Common myeloid progenitor, CD34-positive (primary cell): ENCODE measurements at regions not wholly inside any gene's neighbourhood (a gene's known extent, or its start where the extent isn't known, plus 50 kb on each side); places are given as distances from the start of the nearest gene placed in this dataset.

ENCODE experiments used
- CTCF ChIA-PET: fragments of 350-600 bp; sonication (Branson Sonifier 250); formaldehyde crosslinking; loops from one replicate; lab custom pipeline; 2021; ENCODE audit warnings: antibody characterized with exemption; lab: Charles Lee
- POLR2A ChIA-PET: fragments of 350-600 bp; sonication (Branson Sonifier 250); formaldehyde crosslinking; loops from one replicate; lab custom pipeline; 2021; ENCODE audit warnings: antibody characterized with exemption; lab: Charles Lee
- DNase-seq, 3 donors: peaks; one replicate each; pipeline versions ENCODE4 v3.0.0 to v3.0.0-alpha.2; 2013
- H3K27ac ChIP-seq, 2 experiments: 1 replicate in 1 of 2; 2 replicates in 1 of 2; pipeline ENCODE4 v1.7.0; 2013; ENCODE audit warnings: inconsistent platforms in 2 of 2, low read length in 2 of 2, mild to moderate bottlenecking in 2 of 2, low read depth in 1 of 2, moderate library complexity in 1 of 2; ENCODE audit not compliant: severe bottlenecking in 2 of 2, insufficient read depth in 1 of 2, poor library complexity in 1 of 2
- H3K27me3 ChIP-seq, 5 experiments: replicated peaks in 2 of 5; 1 replicate in 3 of 5; 2 replicates in 2 of 5; pipeline versions ENCODE4 v1.6.1 to v1.7.0; 2013; ENCODE audit warnings: low read length in 4 of 5, mild to moderate bottlenecking in 2 of 5, moderate library complexity in 2 of 5, inconsistent platforms in 1 of 5; ENCODE audit not compliant: insufficient read depth in 5 of 5, control insufficient read depth in 4 of 5
- H3K36me3 ChIP-seq, 4 experiments: 1 replicate in 2 of 4; 2 replicates in 2 of 4; pipeline versions ENCODE4 v1.6.1 to v1.7.0; 2013; ENCODE audit warnings: low read length in 3 of 4, control low read depth in 1 of 4, mild to moderate bottlenecking in 1 of 4; ENCODE audit not compliant: control insufficient read depth in 4 of 4, insufficient read depth in 4 of 4
- H3K4me1 ChIP-seq, 4 experiments: 1 replicate in 3 of 4; 2 replicates in 1 of 4; pipeline versions ENCODE4 v1.6.1 to v1.7.1; 2013; ENCODE audit warnings: low read length in 3 of 4, mild to moderate bottlenecking in 3 of 4, control low read depth in 1 of 4, inconsistent platforms in 1 of 4, moderate library complexity in 1 of 4; ENCODE audit not compliant: control insufficient read depth in 4 of 4, insufficient read depth in 4 of 4; ENCODE audit errors: control extremely low read depth in 1 of 4
- H3K4me3 ChIP-seq, 7 experiments: 1 replicate in 4 of 7; 2 replicates in 3 of 7; pipeline versions ENCODE4 v1.5.1 to v1.7.0; 2013; ENCODE audit warnings: mild to moderate bottlenecking in 7 of 7, low read length in 6 of 7, moderate library complexity in 6 of 7, inconsistent platforms in 2 of 7, low read depth in 2 of 7, control low read depth in 1 of 7; ENCODE audit not compliant: insufficient read depth in 4 of 7, control insufficient read depth in 1 of 7; ENCODE audit errors: extremely low read depth in 1 of 7
- H3K9me3 ChIP-seq, 5 experiments: 1 replicate in 4 of 5; 2 replicates in 1 of 5; pipeline versions ENCODE4 v1.6.1 to v1.7.1; 2013; ENCODE audit warnings: low read length in 4 of 5, mild to moderate bottlenecking in 2 of 5, inconsistent platforms in 1 of 5, low read depth in 1 of 5, moderate library complexity in 1 of 5; ENCODE audit not compliant: control insufficient read depth in 4 of 5, insufficient read depth in 2 of 5; ENCODE audit errors: control extremely low read depth in 1 of 5
- WGBS: methylation state at CpG from one replicate; pipeline ENCODE4 v1.1.5; 2013; ENCODE audit not compliant: insufficient coverage; 5-methylcytosine and 5-hydroxymethylcytosine counted together

DNA sequence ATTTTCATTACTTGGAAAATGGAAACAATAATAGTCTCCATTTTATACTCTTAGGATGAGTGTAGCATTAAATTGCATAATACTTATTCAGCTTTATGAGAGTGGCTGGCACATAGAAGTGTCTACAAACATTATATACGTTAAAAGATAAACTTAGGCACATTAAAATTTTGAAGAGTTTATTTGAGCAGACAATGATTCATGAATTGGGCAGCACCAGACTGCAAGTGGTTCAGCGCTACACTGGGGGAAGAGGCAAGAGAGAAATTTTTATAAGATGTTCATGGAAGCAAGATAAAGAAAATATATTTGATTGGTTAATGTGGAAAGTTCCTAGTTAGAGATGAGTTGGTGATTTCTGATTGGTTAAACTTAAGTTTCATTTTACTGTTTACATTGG is 243.7 kb downstream of the RASEF start:
- Histone ChIP-seq H3K4me1 (peaks cover 0 to 4% (median 0%) of the 10 kb centered on the region in 4 experiments), H3K27me3 (no peaks in the 10 kb centered on the region), H3K4me3 (no peak overlapping the region), H3K9me3 (peaks cover 0 to 8% (median 0%) of the 10 kb centered on the region in 5 experiments), H3K27ac (no peak overlapping the region), H3K36me3 (no peaks in the 10 kb centered on the region)
- DNase-seq: no peak
- WGBS: 91% methylated on average over 1 of the region's 2 CpGs
- CTCF ChIA-PET: interaction anchor here (0.6 kb wide), 1 partner anchor 13 kb away, joined by 3 read pairs; no protein-coding TSS in a partner anchor
- POLR2A ChIA-PET: no interaction called here

DNA sequence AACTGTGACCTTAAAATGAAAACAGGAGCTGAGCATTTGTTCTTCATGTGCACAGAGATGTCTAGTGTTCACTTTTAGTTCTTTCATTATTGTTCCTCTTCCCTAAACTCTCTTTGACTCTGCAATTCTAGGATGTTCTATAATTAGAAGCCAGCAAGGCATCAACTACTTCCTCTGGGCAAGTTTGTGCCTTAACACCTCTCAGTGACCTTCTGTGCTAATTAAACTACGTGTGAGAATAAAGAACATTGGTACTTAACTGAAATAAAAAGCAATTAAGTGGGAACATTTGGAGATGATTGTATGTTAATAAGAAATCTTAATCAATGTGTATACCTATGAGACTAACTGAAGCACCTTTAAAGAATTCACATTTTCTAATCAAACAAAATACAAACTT is 242.8 kb downstream of the RASEF start:
- Histone ChIP-seq H3K36me3 (no peaks in the 10 kb centered on the region), H3K9me3 (peaks cover 0 to 8% (median 0%) of the 10 kb centered on the region in 5 experiments), H3K4me3 (no peak overlapping the region), H3K27ac (no peak overlapping the region), H3K4me1 (peaks cover 0 to 4% (median 0%) of the 10 kb centered on the region in 4 experiments), H3K27me3 (no peaks in the 10 kb centered on the region)
- ChIA-PET POLR2A (no interaction called here), CTCF (no interaction called here)
- no CpG with 5 or more reads among the region's 1 CpG for WGBS
- peak in 1 of 3 donors; percentile 1 for DNase-seq

DNA sequence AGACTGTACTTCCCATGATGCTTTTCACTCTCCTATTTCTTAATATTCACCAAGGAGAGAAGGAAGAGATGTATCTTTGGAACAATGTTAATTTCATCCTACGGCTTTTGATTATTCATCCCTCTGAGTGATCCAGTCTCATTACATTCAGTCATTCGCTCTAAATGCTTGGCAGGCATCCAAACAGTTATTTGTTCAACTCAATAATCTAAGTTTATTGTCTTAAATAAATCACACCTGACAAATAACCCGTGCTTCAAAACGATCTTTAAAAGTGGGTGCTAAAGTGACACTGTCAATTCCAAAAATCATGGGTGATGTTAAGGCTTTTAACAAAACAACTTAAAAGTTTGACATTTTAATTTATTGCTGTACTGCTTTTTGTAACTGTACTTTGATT is 233.1 kb downstream of the RASEF start:
- no peak overlapping the region for H3K4me3 ChIP-seq
- no peaks in the 10 kb centered on the region for H3K4me1 ChIP-seq
- H3K27ac ChIP-seq: no peak overlapping the region
- ChIA-PET POLR2A (no interaction called here), CTCF (interaction anchor here (1.5 kb wide), 1 partner anchor 9 kb away, joined by 4 read pairs; no protein-coding TSS in a partner anchor)
- no CpG with 5 or more reads among the region's 4 CpGs for WGBS
- peaks cover 0 to 4% (median 0%) of the 10 kb centered on the region in 5 experiments for H3K9me3 ChIP-seq
- H3K27me3 ChIP-seq: no peaks in the 10 kb centered on the region
- DNase-seq: no peak
- H3K36me3 ChIP-seq: no peaks in the 10 kb centered on the region

DNA sequence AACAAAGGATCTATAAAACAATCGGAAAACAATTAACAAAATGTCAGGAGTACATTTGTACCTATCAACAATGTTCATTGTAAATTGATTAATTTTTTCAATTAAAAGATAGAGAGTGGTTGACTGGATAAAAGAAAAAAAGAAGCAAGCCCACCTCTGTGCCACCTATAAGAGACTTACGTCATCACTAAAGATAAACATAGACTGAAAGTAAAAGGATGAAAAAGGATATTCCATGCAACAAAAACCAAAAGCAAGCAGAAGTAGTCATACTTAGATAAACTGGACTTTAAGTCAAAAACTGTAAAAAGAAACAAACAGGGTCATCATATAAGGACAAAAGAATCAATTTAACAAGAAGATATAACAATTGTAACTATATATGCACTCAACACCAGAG is 197.4 kb downstream of the RASEF start:
- no peaks in the 10 kb centered on the region for H3K27me3 ChIP-seq
- ChIA-PET CTCF (interaction anchor here (1.2 kb wide), 1 partner anchor 11 kb away, joined by 5 read pairs; no protein-coding TSS in a partner anchor), POLR2A (no interaction called here)
- no CpG with 5 or more reads among the region's 2 CpGs for WGBS
- H3K27ac ChIP-seq: no peak overlapping the region
- no peak for DNase-seq
- no peaks in the 10 kb centered on the region for H3K4me1 ChIP-seq
- peaks cover 0 to 2% (median 0%) of the 10 kb centered on the region in 5 experiments for H3K9me3 ChIP-seq
- H3K4me3 ChIP-seq: no peak overlapping the region
- no peaks in the 10 kb centered on the region for H3K36me3 ChIP-seq

DNA sequence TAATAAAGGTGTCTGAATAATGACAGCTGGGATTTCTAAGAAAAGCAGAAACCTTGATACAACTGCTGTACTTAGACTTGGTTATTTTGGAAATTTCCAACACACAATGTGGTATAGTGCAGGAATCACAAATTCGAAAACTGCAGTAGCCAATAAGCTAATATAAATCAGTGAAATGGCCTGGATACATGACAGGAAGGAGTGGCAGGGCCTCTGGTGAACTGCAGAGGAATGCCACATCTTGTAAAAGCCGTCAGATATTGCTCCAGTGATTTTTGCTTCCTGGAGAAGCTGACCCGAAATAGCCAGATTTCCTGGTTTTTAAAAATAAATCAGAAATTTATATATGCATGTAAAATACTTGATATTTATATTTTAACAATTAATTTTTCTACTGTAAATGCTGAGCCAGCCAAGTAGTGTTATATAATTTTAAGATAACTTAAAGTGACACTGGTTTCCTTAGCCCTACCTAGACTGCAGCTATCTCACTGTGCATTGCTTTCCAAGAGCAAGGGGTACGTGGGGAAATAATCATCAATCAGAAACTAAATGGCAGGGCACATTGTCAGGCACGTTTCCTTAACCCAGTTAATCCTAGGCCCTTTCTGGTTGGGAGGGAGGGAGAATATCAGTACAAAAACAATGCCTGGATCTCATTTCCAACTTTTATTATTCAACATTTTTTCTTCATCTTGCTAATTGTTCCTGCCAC is 182.4 kb downstream of the RASEF start:
- 50% methylated on average over 1 of the region's 5 CpGs for WGBS
- no peak overlapping the region for H3K27ac ChIP-seq
- POLR2A ChIA-PET: no interaction called here
- no peak overlapping the region for H3K4me3 ChIP-seq
- H3K9me3 ChIP-seq: no peaks in the 10 kb centered on the region
- no peak for DNase-seq
- no peaks in the 10 kb centered on the region for H3K36me3 ChIP-seq
- CTCF ChIA-PET: no interaction called here
- H3K27me3 ChIP-seq: no peaks in the 10 kb centered on the region
- peaks cover 0 to 5% (median 0%) of the 10 kb centered on the region in 4 experiments for H3K4me1 ChIP-seq

DNA sequence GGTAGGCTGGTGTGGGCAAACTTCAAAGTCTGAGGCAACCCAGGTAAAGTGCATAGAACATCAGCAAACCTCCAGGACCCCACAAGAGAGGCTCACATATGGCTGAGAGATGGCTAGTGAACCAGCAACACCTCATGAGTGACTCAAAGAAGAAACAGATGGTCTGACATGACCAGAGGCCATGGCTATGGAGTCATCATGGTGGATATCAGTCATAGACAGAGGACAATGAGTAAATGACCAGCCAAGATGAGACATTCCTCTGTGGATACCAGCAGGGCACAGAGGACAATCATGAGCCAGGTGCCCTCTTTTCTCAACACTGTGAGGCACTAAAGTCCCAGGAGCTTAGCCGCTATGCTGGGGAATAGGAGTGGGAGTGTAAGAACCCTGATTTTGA is 180.8 kb downstream of the RASEF start:
- Histone ChIP-seq H3K27me3 (no peaks in the 10 kb centered on the region), H3K27ac (no peak overlapping the region), H3K4me1 (peaks cover 0 to 5% (median 0%) of the 10 kb centered on the region in 4 experiments), H3K36me3 (no peaks in the 10 kb centered on the region), H3K9me3 (no peaks in the 10 kb centered on the region), H3K4me3 (no peak overlapping the region)
- POLR2A ChIA-PET: no interaction called here
- no peak for DNase-seq
- CTCF ChIA-PET: no interaction called here
- no CpG with 5 or more reads among the region's 1 CpG for WGBS

DNA sequence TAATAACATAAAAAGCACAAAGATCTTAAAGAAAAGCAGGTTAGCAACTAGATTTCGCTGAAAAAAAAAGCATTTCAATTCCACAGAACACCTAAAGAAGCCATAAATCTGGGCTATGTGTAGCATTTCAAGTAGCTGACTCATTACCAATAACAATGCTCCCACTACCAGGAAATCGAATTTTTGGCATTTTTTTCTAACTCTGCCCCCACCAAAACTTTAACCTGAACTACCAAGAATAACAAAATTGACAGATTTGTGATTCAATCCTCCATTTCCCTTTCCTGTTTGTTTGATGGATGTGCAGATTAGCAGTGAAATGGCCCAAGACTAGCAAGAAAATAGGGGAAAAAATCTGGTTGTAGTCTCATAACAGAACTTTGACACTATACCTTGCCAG is 180.2 kb downstream of the RASEF start:
- H3K9me3 ChIP-seq: no peaks in the 10 kb centered on the region
- H3K36me3 ChIP-seq: no peaks in the 10 kb centered on the region
- H3K27ac ChIP-seq: no peak overlapping the region
- WGBS: no CpG with 5 or more reads among the region's 2 CpGs
- no peak overlapping the region for H3K4me3 ChIP-seq
- CTCF ChIA-PET: no interaction called here
- H3K4me1 ChIP-seq: peaks cover 0 to 5% (median 0%) of the 10 kb centered on the region in 4 experiments
- no peak for DNase-seq
- POLR2A ChIA-PET: no interaction called here
- no peaks in the 10 kb centered on the region for H3K27me3 ChIP-seq
